ENCODE measurements at regions not wholly inside any gene's neighbourhood (a gene's known extent, or its start where the extent isn't known, plus 50 kb on each side); places are given as distances from the start of the nearest gene placed in this dataset.
"Not testable (repeated sequence)": the region's sequence is repeated elsewhere in the genome, so short reads cannot be mapped to it uniquely, and the experiment has no call there.

DNA sequence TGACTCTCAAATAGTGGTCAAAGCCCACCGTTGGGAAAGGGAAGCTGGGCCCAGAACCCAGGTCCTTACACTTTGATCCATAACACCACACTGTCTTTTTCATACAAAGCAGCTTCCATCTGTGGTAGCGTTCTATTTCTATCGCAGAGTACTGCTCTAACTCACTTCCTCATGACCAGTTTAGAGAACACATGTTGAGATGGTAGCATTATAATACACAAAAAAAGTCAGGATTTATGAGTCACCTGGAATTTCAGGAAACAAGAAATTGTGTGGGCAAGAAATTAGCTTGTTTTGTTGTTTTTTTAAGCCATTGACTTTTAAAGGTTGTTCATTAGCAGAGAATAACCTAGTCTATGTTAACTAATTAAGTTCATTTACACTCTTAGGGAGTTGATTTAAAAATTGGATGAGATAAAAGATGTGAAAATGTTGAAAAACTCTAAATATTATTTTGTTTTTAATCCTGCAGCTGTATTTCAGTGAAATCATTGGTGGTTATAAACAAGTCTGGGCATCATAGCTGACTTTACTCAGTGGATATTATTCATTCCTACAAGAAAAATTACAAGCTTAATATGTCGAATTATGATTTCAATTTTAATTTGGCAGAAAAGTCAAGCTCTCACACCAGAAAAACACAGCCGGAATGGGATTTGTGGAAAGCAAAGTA is 1011.1 kb upstream of the HS3ST1 start:
- no peak for DNase-seq (ENCODE audit: low read depth)
- H3K4me3 ChIP-seq (ENCODE audit: control insufficient read depth, low read depth, low read length), result no peak overlapping the region
- TF ChIP-seq CTCF (IDR thresholded peaks at IDR 0.05; ENCODE audit: control insufficient read depth, insufficient read depth, low read depth, low read length, missing control alignments), result no peak

- not testable (repeated sequence) for H3K4me3 ChIP-seq (ENCODE audit: control insufficient read depth, low read depth, low read length); DNase-seq (ENCODE audit: low read depth)
These were observed 1002.6 kb upstream of the HS3ST1 start for GRCh38 chr4:12431259-12431658.

DNA sequence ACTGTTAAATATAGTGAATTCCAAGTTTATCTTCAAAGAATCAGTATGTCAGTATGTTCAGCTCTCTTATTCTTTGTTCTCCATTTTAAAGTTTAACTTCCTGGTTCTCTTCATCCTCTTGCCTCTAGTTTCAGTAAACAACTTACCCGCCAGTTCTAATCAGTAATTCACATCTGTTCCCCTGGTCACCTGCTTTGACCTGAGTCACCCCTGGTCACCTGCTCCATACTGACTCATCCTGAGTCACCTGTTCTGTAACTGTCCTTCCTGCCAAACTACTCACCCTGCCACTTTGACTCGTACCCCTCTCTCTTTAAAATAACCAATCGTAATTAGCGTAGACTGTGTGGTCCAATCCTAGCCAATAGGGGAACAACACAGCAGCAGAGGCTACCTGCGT is 992.7 kb upstream of the HS3ST1 start:
- TF ChIP-seq CTCF (IDR thresholded peaks at IDR 0.05; ENCODE audit: control insufficient read depth, insufficient read depth, low read depth, low read length, missing control alignments), result no peak
- no peak for DNase-seq (ENCODE audit: low read depth)

GRCh38 chr4:12416755-12417154 is 988.1 kb upstream of the HS3ST1 start:
- no peak for TF ChIP-seq CTCF (IDR thresholded peaks at IDR 0.05; ENCODE audit: control insufficient read depth, insufficient read depth, low read depth, low read length, missing control alignments)
- DNase-seq (ENCODE audit: low read depth), result no peak
- no peak overlapping the region for H3K4me3 ChIP-seq (ENCODE audit: control insufficient read depth, low read depth, low read length)

More for the DNA sequence above, 992.7 kb upstream of the HS3ST1 start:
- H3K4me3 ChIP-seq (ENCODE audit: control insufficient read depth, low read depth, low read length), result no peak overlapping the region

DNA sequence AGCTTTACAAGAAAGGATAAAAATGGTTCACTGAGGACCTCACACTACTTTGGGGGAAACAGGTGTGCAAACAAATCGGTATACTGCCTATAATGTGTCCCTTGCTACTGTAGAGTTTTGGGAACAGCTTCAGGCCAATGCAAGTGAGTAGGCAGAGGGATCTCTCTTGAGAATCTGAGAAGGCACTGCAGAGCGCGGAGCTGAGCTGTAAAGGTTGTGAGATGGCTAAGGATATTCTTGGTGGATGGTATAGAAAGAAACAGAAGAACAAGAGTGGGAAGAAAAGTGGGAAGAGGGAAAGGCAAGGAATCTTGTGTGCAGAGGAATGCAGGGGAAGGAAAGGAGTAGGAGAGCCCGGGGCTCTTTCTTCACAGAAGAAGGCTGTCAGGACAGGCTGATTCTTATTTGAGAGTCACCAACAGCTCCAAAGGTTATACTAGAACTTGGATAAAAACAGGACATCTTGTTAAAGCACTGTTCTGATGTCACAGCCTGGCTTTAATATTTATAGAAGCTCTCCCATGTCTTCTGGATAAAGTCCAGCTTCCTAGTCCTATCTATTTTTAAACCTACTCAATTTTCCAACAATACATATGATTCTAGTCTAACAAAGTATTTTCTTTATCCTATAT is 985.6 kb upstream of the HS3ST1 start:
- TF ChIP-seq CTCF (IDR thresholded peaks at IDR 0.05; ENCODE audit: control insufficient read depth, insufficient read depth, low read depth, low read length, missing control alignments), result no peak
- H3K4me3 ChIP-seq (ENCODE audit: control insufficient read depth, low read depth, low read length), result no peak overlapping the region
- DNase-seq (ENCODE audit: low read depth), result no peak

DNA sequence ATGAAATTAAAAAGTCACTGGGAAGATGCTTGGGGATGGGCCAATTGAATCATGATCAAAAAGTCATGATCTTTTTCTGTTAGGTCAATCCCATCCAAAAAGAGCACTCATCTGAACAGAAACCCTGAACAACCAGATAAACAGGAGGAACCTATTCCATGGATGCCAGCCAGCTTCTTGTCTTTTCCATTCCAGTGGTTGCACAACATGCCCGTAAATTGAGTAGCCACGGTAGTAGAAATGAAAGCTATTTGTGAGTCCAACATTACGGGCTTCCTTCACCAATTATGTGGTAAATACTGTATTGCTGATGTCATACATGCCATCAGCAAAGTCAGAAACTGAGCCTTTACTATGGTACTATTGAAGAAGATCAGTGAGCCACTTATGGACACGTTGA is 982.4 kb upstream of the HS3ST1 start:
- no peak for DNase-seq (ENCODE audit: low read depth)
- no peak overlapping the region for H3K4me3 ChIP-seq (ENCODE audit: control insufficient read depth, low read depth, low read length)
- TF ChIP-seq CTCF (IDR thresholded peaks at IDR 0.05; ENCODE audit: control insufficient read depth, insufficient read depth, low read depth, low read length, missing control alignments), result no peak

DNA sequence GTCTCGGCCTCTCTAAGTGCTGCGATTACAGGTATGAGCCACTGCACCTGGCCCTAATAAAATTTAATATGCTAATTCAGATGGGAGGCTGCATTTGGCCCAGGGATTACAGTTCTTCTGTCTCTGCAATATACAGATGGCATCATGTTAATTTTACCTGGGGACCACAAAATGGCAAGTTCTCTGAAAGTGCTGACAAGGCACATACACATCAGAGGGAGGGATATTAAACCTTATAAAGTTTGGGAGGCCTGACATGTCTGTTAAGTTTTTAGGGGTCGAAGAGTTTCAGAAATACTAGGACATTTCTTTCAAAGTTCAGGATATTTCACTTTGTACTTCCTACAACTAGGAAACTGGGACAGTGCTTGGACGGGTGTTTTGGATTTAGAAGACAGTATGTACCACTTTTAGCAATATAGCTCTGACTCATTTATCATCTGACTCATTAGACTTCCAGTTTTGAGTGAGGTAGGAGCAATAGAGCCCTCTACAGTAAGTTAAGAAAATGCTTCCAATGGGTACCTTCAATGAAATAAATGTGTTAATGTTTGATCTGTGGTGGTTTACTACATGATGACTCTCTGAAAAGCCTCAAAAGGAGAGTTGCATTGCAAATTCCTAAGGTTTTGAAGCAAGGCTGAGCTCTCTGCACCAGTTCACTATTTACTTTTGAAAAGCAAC is 981.0 kb upstream of the HS3ST1 start:
- no peak for DNase-seq (ENCODE audit: low read depth)
- no peak for TF ChIP-seq CTCF (IDR thresholded peaks at IDR 0.05; ENCODE audit: control insufficient read depth, insufficient read depth, low read depth, low read length, missing control alignments)
- H3K4me3 ChIP-seq (ENCODE audit: control insufficient read depth, low read depth, low read length), result no peak overlapping the region
